NCI-H2107 treated with DMSO at 0.1 percent for 48 hours (cell line): ENCODE measurements at regions not wholly inside any gene's neighbourhood (a gene's known extent, or its start where the extent isn't known, plus 50 kb on each side); places are given as distances from the start of the nearest gene placed in this dataset.

Experiments
- DNase-seq: peaks from one replicate; lab custom pipeline; 2025; ENCODE audit not compliant: unreplicated experiment; lab: John Stamatoyannopoulos, UW

GRCh38 chr18:77566604-77567003 lies 317.0 kb downstream of the GALR1 start:
- no peak for DNase-seq

GRCh38 chr18:77567205-77567604 lies 317.6 kb downstream of the GALR1 start:
- DNase-seq, result no peak

GRCh38 chr18:77571743-77572142 lies 322.1 kb downstream of the GALR1 start:
- no peak for DNase-seq

- DNase-seq, result no peak
These were observed 322.9 kb downstream of the GALR1 start for GRCh38 chr18:77572537-77572936.

GRCh38 chr18:77573571-77573970 lies 323.9 kb downstream of the GALR1 start:
- DNase-seq, result no peak

- no peak for DNase-seq
These were observed 341.4 kb downstream of the GALR1 start for GRCh38 chr18:77590943-77591515.

- DNase-seq, result no peak
These were observed 348.1 kb downstream of the GALR1 start for GRCh38 chr18:77597726-77598125.

- no peak for DNase-seq
These were observed 351.0 kb downstream of the GALR1 start for GRCh38 chr18:77600674-77601073.

GRCh38 chr18:77601567-77601966 lies 351.9 kb downstream of the GALR1 start:
- DNase-seq, result no peak

GRCh38 chr18:77607087-77607486 lies 357.4 kb downstream of the GALR1 start:
- DNase-seq, result no peak

GRCh38 chr18:77608807-77609206 lies 359.2 kb downstream of the GALR1 start:
- no peak for DNase-seq

GRCh38 chr18:77617694-77618093 lies 368.0 kb downstream of the GALR1 start:
- DNase-seq, result no peak

- DNase-seq, result no peak
These were observed 369.9 kb downstream of the GALR1 start for GRCh38 chr18:77619525-77619924.

- DNase-seq, result no peak
These were observed 372.5 kb downstream of the GALR1 start for GRCh38 chr18:77622009-77622692.

GRCh38 chr18:77632758-77633157 lies 383.1 kb downstream of the GALR1 start:
- no peak for DNase-seq

GRCh38 chr18:77634494-77634893 lies 384.8 kb downstream of the GALR1 start:
- DNase-seq, result no peak

GRCh38 chr18:77635451-77635850 lies 385.8 kb downstream of the GALR1 start:
- DNase-seq, result no peak

GRCh38 chr18:77635858-77636257 lies 386.2 kb downstream of the GALR1 start:
- no peak for DNase-seq

- no peak for DNase-seq
These were observed 395.7 kb downstream of the GALR1 start for GRCh38 chr18:77645170-77645872.

GRCh38 chr18:77647472-77647871 lies 397.8 kb downstream of the GALR1 start:
- DNase-seq, result no peak

GRCh38 chr18:77648411-77648810 lies 398.8 kb downstream of the GALR1 start:
- DNase-seq, result peak; percentile 81

- DNase-seq, result peak; percentile 96
These were observed 401.2 kb downstream of the GALR1 start for GRCh38 chr18:77650799-77651385.
